HUES64 (cell line): ENCODE measurements at regions not wholly inside any gene's neighbourhood (a gene's known extent, or its start where the extent isn't known, plus 50 kb on each side); places are given as distances from the start of the nearest gene placed in this dataset.

Experiments used
- H3K27ac ChIP-seq: 2 replicates; pipeline ENCODE4 v1.7.0; 2013; ENCODE audit warnings: low read depth, low read length, inconsistent platforms
- H3K27me3 ChIP-seq: 2 replicates; pipeline ENCODE4 v1.6.1; 2013; ENCODE audit warnings: mild to moderate bottlenecking, low read length; ENCODE audit not compliant: insufficient read depth
- H3K36me3 ChIP-seq: 2 replicates; pipeline ENCODE4 v1.6.1; 2013; ENCODE audit warnings: mild to moderate bottlenecking, low read length; ENCODE audit not compliant: insufficient read depth
- H3K4me1 ChIP-seq: 2 replicates; pipeline ENCODE4 v1.6.1; 2013; ENCODE audit warnings: mild to moderate bottlenecking, low read length, moderate library complexity; ENCODE audit not compliant: insufficient read depth
- H3K4me3 ChIP-seq: 2 replicates; pipeline ENCODE4 v1.5.1; 2013; ENCODE audit warnings: mild to moderate bottlenecking, low read length, moderate library complexity
- H3K9ac ChIP-seq: 2 replicates; pipeline ENCODE4 v1.6.1; 2013; ENCODE audit warnings: mild to moderate bottlenecking, low read depth, low read length
- H3K9me3 ChIP-seq: 2 replicates; pipeline ENCODE4 v1.6.1; 2013; ENCODE audit warnings: low read depth, low read length; ENCODE audit not compliant: insufficient read depth
- WGBS: fragments of 150-250, 120-280 bp; methylation state at CpG from one replicate; pipeline ENCODE4 v1.1.7; 2013; ENCODE audit warnings: missing lambda C conversion rate; 5-methylcytosine and 5-hydroxymethylcytosine counted together

GRCh38 chr6:138568997-138569396, 69.7 kb upstream of the NHSL1 start:
- H3K9me3 ChIP-seq, result no peaks in the 10 kb centered on the region
- no peak overlapping the region for H3K4me3 ChIP-seq
- peaks cover 42% of the 10 kb centered on the region for H3K4me1 ChIP-seq
- no peak overlapping the region for H3K27ac ChIP-seq
- H3K9ac ChIP-seq, result no peak overlapping the region
- WGBS, result 89% methylated on average over 8 of the region's 8 CpGs
- H3K36me3 ChIP-seq, result no peaks in the 10 kb centered on the region
- no peaks in the 10 kb centered on the region for H3K27me3 ChIP-seq

DNA sequence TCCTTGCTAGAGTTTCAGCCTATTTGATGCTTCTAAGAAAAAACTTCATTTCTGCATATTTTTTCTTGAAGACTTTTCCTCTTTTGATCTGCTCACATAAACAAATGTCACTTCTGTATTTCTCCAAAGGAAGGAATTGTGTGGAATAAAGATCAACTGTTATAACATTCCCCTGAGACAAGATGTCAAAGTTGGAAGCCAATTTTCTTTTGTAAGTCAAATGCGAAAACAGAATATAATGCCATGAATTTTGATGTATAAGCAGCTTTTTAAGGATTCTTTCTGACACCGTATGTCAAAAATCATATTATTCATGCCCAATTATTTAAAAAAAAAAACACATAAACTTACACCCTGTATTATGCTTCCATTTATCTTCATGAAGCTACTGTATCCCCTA, 70.3 kb upstream of the NHSL1 start:
- H3K4me3 ChIP-seq, result no peak overlapping the region; the same call in 1 of the 2 replicates
- 95% methylated on average over 2 of the region's 2 CpGs for WGBS

GRCh38 chr6:138569970-138570724, 70.9 kb upstream of the NHSL1 start:
- Histone ChIP-seq H3K9ac (peak overlapping the region; percentile 46; the same call in 1 of the 2 replicates), H3K4me3 (peak overlapping the region; percentile 69)

More for the DNA sequence above, 70.3 kb upstream of the NHSL1 start:
- no peak overlapping the region for H3K9ac ChIP-seq
- no peaks in the 10 kb centered on the region for H3K27me3 ChIP-seq
- no peaks in the 10 kb centered on the region for H3K36me3 ChIP-seq
- no peaks in the 10 kb centered on the region for H3K9me3 ChIP-seq
- no peak overlapping the region for H3K27ac ChIP-seq
- peaks cover 41% of the 10 kb centered on the region for H3K4me1 ChIP-seq

GRCh38 chr6:138570725-138571029, 71.4 kb upstream of the NHSL1 start:
- Histone ChIP-seq H3K4me1 (peaks cover 41% of the 10 kb centered on the region), H3K27ac (peak overlapping the region; percentile 57; the same call in 1 of the 2 replicates), H3K9ac (peak overlapping the region; percentile 75; the same call in 1 of the 2 replicates), H3K27me3 (no peaks in the 10 kb centered on the region), H3K36me3 (no peaks in the 10 kb centered on the region), H3K9me3 (no peaks in the 10 kb centered on the region), H3K4me3 (peak overlapping the region; percentile 69)
- 39% methylated on average over 4 of the region's 4 CpGs for WGBS

More at GRCh38 chr6:138569970-138570724, 70.9 kb upstream of the NHSL1 start:
- Histone ChIP-seq H3K27me3 (no peaks in the 10 kb centered on the region), H3K4me1 (peaks cover 41% of the 10 kb centered on the region), H3K27ac (peak overlapping the region; percentile 57), H3K36me3 (no peaks in the 10 kb centered on the region), H3K9me3 (no peaks in the 10 kb centered on the region)
- 72% methylated on average over 7 of the region's 7 CpGs for WGBS

DNA sequence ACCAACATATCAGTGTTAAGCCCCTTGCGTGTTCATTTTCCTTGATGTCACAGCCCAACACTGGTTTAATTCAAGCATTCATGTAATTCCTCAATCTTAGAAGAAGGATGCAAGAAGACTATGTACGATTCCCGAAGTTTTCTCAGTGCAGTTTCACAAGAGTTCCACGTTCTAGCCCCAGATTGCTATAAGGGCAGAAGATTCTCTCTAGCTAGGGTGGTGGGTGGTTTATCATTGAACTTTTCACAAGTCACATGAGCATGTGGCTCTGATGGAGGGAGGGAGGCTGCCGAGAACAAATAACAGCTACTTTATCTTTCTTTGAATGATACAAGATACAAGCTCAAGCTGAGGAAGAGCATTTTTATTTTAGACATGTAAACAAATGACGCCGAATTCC, 71.9 kb upstream of the NHSL1 start:
- no peaks in the 10 kb centered on the region for H3K27me3 ChIP-seq
- H3K4me1 ChIP-seq, result peaks cover 41% of the 10 kb centered on the region
- H3K27ac ChIP-seq, result no peak overlapping the region
- no peaks in the 10 kb centered on the region for H3K9me3 ChIP-seq
- peak overlapping the region; percentile 75; the same call in 1 of the 2 replicates for H3K9ac ChIP-seq
- H3K4me3 ChIP-seq, result peak overlapping the region; percentile 69
- H3K36me3 ChIP-seq, result no peaks in the 10 kb centered on the region
- WGBS, result 66% methylated on average over 4 of the region's 7 CpGs

GRCh38 chr6:138571585-138572166, 72.4 kb upstream of the NHSL1 start:
- H3K27me3 ChIP-seq, result no peaks in the 10 kb centered on the region
- no peaks in the 10 kb centered on the region for H3K9me3 ChIP-seq
- H3K27ac ChIP-seq, result no peak overlapping the region
- WGBS, result 26% methylated on average over 11 of the region's 15 CpGs
- H3K4me1 ChIP-seq, result peaks cover 46% of the 10 kb centered on the region
- H3K4me3 ChIP-seq, result peak overlapping the region; percentile 69
- no peaks in the 10 kb centered on the region for H3K36me3 ChIP-seq
- H3K9ac ChIP-seq, result peak overlapping the region; percentile 75

DNA sequence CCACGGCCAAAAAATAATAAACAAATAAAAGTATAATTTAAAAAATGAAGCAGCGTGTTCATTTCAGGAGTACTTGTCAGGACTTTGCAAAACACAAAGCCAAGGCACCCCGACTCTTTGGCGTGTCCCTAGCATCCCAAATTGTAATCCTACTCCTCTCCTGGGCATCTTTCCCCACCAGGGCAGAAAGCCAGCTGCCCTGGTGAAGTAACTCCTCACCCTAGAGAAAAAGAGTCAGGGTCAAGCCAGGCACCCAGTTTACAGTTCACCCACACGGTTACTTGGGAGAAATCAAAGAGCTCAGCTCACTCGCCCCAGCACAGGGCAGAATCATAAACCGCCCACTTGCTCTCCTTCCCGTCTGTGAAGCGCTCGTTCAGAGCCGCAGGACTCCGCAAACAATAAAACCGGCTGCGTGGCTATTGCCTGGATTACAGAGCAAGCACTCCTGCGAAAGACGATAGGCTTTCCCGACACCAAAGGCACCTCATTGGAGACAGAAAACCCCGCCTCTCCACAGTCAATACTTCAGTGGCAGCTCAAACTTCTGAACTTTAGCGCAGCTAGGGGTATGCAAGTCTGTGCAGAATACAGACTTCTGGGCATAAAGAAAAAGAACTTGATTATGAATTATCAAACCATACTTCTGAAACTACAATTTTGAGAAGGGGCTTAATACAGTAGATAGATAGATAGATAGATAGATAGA, 73.0 kb upstream of the NHSL1 start:
- peak overlapping the region; percentile 75 for H3K9ac ChIP-seq
- H3K27me3 ChIP-seq, result no peaks in the 10 kb centered on the region
- WGBS, result 7% methylated on average over 17 of the region's 19 CpGs
- peaks cover 52% of the 10 kb centered on the region for H3K4me1 ChIP-seq
- peak overlapping the region; percentile 69 for H3K4me3 ChIP-seq
- H3K36me3 ChIP-seq, result no peaks in the 10 kb centered on the region
- no peaks in the 10 kb centered on the region for H3K9me3 ChIP-seq
- no peak overlapping the region for H3K27ac ChIP-seq

DNA sequence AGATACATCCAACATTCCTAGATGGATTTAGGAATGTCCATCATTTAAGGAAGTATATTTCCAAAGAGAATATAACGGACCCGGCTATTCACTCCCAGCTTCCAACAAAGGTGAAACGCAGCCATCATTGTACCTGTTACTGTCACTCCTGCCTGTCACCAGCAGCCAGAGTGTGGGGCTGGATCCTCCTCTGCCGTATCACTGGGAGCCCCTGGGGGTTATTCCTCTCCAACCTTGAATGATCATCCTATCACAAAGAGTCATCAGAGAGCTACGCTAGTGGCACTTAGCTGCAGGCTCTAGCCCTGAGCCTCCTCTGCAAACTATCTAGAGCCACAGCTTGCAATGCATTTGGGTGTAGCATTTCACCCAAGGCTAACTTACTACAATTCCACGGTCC, 73.6 kb upstream of the NHSL1 start:
- peaks cover 58% of the 10 kb centered on the region for H3K4me1 ChIP-seq
- peak overlapping the region; percentile 69 for H3K4me3 ChIP-seq
- H3K9ac ChIP-seq, result no peak overlapping the region
- H3K36me3 ChIP-seq, result no peaks in the 10 kb centered on the region
- 58% methylated on average over 6 of the region's 6 CpGs for WGBS
- H3K9me3 ChIP-seq, result no peaks in the 10 kb centered on the region
- H3K27ac ChIP-seq, result no peak overlapping the region
- no peaks in the 10 kb centered on the region for H3K27me3 ChIP-seq

- Histone ChIP-seq H3K27me3 (no peaks in the 10 kb centered on the region), H3K36me3 (no peaks in the 10 kb centered on the region), H3K4me1 (peaks cover 56% of the 10 kb centered on the region), H3K9me3 (no peaks in the 10 kb centered on the region), H3K9ac (no peak overlapping the region), H3K27ac (no peak overlapping the region), H3K4me3 (no peak overlapping the region)
- 96% methylated on average over 4 of the region's 4 CpGs for WGBS
These were observed 76.0 kb upstream of the NHSL1 start for GRCh38 chr6:138575257-138575656.

GRCh38 chr6:138576313-138576712, 77.0 kb upstream of the NHSL1 start:
- no peaks in the 10 kb centered on the region for H3K9me3 ChIP-seq
- 61% methylated on average over 6 of the region's 6 CpGs for WGBS
- peaks cover 45% of the 10 kb centered on the region for H3K4me1 ChIP-seq
- no peak overlapping the region for H3K4me3 ChIP-seq
- H3K27me3 ChIP-seq, result no peaks in the 10 kb centered on the region
- H3K27ac ChIP-seq, result no peak overlapping the region
- no peak overlapping the region for H3K9ac ChIP-seq
- no peaks in the 10 kb centered on the region for H3K36me3 ChIP-seq

GRCh38 chr6:138577151-138577915, 78.0 kb upstream of the NHSL1 start:
- Histone ChIP-seq H3K9ac (no peak overlapping the region), H3K27ac (no peak overlapping the region)
- 64% methylated on average over 7 of the region's 9 CpGs for WGBS

More at GRCh38 chr6:138577151-138577915, 78.0 kb upstream of the NHSL1 start:
- Histone ChIP-seq H3K4me3 (no peak overlapping the region), H3K27me3 (no peaks in the 10 kb centered on the region), H3K4me1 (peaks cover 36% of the 10 kb centered on the region), H3K36me3 (no peaks in the 10 kb centered on the region), H3K9me3 (no peaks in the 10 kb centered on the region)
